LNCAP (cell line): ENCODE measurements at regions not wholly inside any gene's neighbourhood (a gene's known extent, or its start where the extent isn't known, plus 50 kb on each side); places are given as distances from the start of the nearest gene placed in this dataset.

Experiments used
- TF ChIP-seq, protein P1 (sequence below): fragments of 450-650 bp; IDR thresholded peaks from 2 replicates; pipeline ENCODE4 v1.5.1; 2017; ENCODE audit warnings: mild to moderate bottlenecking

DNA sequence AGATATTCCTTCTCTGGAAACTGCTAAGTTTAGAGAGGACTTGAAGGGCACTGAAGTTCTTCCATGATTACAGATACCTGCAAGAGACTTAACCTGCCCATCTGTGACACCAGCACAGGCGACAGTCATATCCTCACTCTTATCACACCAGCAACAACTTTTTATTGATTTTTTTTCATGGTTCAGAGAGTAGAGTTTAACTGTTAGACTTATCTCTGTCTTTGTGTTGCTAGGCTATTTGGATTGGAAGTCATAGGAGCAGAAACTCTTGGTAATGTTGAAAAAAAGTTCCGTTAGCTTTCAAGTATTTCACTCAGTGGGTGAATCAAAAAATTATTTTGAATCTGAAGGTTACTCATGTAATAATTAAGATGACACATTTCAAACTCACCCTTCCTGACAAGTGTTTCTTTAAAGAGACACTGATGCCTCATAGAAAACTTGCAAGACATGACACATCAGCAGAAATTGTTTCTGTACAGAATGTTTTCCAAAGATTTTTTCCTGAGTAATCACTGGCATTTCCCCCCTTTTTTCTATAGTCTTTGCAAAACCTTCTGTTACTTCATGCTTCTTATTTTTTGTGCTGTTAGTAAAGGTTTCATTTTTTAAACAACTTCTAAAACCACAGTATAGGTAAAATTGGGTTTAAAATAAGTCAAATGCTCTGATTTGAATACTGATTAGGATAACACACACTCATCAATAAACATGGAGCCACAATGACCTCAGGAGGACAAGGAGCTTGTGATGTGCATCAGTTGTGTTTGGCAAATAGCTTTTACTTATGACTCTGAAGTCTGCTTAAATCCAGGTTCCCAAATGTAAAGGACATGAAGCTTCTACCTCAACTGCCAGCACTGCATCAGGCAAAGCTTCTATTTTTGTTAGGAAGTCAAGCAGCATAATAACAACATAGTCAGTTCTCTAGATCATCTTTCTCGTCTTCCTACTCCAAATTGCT lies 252.9 kb upstream of the MAN1A1 start:
- TF ChIP-seq, protein P1, sequence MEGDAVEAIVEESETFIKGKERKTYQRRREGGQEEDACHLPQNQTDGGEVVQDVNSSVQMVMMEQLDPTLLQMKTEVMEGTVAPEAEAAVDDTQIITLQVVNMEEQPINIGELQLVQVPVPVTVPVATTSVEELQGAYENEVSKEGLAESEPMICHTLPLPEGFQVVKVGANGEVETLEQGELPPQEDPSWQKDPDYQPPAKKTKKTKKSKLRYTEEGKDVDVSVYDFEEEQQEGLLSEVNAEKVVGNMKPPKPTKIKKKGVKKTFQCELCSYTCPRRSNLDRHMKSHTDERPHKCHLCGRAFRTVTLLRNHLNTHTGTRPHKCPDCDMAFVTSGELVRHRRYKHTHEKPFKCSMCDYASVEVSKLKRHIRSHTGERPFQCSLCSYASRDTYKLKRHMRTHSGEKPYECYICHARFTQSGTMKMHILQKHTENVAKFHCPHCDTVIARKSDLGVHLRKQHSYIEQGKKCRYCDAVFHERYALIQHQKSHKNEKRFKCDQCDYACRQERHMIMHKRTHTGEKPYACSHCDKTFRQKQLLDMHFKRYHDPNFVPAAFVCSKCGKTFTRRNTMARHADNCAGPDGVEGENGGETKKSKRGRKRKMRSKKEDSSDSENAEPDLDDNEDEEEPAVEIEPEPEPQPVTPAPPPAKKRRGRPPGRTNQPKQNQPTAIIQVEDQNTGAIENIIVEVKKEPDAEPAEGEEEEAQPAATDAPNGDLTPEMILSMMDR, result no peak

DNA sequence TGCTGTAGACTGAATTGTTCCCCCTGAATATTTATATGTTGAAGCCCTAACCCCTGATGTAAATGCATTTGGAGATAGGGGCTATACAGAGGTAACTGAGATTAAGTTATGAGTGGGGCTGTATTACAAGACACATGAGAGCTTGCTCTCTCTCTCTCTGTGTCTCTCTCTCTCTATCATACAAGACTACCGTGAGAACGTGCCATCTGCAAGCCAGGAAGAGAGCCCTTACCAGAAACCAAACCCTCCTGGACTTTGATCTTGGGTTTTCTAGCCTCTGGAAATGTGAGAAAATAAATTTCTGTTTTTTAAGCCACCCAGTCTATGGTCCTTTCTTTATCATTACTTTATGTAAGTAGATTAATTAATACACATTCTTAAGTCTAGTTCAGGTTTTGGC lies 249.3 kb upstream of the MAN1A1 start:
- TF ChIP-seq, protein P1, result no peak

DNA sequence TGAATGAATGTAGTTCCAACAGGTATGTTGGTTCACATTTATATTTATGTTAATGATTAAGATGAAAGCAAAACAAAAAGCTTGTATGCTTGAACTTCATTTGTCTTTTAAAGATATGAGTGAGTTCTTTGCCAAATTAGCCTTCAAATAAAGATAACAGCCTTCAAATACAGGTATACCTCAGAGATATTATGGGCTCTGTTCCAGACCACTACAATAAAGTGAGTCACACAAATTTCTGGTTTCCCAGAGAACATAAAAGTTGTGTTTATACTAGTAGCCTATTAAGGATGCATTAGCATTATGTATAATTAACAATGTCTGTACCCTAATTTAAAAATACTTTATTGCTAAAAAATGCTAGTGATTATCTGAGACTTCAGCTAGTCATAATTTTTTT lies 245.3 kb upstream of the MAN1A1 start:
- TF ChIP-seq, protein P1, result no peak

DNA sequence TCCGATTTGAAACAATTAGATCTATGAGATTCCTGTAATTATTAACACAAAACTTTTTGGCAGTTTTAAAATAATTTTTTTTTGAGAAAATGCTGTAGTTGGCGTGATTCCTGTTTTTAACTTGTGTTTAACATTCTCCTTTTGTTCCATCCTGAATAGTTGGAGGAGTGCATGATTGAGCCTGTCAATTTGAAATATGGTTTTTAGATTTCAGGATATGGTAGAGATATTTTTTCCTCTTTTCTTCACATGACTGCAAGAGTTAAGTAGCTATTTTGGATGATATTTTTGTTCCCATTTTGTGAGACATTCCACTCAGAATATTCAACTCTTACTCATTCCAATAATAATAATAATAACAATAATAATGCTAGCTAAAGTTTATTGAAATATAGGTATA lies 241.7 kb upstream of the MAN1A1 start:
- TF ChIP-seq, protein P1, result no peak

DNA sequence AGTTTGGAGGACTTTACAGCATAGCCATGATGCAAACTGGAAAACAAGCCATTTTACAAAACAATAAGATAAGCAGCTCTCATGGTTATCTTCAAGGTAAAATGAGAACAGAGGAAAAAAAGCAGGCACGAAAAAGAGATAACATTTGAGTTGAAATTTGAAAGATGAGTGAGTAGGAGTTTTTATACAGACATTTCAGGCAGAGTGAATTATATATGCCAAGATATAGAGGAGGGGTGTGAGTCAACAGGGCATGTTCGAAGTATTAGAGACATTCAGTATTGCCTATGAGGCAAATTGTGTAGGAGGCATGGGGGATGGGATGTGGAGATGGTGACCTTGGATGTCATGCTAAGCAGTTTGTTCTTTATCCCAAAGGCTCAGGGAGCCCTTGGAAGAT lies 240.5 kb upstream of the MAN1A1 start:
- TF ChIP-seq, protein P1, result no peak

DNA sequence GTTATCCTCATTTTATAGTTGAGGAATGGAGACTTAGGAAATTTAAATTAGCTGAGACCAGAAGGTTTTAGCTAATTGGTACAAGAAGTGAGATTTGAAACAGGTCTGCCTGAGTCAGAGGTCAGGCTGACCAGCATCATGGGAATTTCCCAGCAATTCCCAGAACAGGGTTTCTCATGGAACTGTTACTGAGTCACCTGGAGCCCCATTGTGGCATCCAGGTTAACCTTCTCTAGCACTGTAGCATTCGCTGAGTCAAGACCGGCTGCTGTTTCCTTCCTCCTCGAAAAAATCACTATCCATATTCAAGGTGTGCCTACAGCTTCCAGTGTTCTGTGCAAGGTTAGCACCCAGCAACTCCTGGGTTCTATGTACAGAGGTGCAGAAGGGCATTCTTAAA lies 238.0 kb upstream of the MAN1A1 start:
- TF ChIP-seq, protein P1, result no peak

DNA sequence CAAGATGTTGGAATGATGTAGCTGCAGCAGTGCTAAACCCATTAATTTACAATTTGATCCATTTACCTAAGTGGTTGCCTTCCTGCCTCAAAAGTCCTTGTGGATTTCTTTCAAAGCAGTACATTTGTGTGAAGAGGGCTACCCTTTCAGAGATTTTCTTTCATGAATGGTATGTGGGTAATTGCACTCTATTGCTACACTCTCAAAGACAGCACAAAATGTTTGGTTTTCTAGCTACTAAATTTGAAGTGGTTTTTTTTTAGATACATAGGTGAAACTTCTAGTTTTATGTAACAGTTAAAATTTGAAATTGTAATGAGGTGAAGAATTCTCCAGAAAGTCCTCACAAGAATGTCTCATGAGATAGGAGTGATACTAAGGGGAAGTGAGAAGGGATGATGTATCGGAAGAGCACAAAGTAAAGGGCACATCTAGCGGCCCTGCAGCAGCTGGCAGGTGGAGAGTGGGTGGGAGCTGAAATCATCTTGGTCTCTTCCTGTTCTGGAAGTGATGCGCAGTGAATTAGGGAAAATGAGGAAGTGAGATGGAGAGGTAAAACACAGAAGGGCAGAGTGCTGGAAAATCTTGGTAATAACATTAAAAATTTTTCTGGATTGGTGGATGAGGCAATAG lies 236.8 kb upstream of the MAN1A1 start:
- TF ChIP-seq, protein P1, result no peak
